K562 (cell line): ENCODE measurements at regions not wholly inside any gene's neighbourhood (a gene's known extent, or its start where the extent isn't known, plus 50 kb on each side); places are given as distances from the start of the nearest gene placed in this dataset.

ENCODE experiments used
- CAMTA2 ChIP-seq: fragments of 250-450 bp; sonication (Bioruptor Pico); conservative IDR thresholded peaks from 2 replicates; pipeline ENCODE4 v1.5.1; 2022
- CBX3 ChIP-seq, 2 experiments: IDR thresholded peaks; 1 replicate in 1 of 2; 2 replicates in 1 of 2; pipeline ENCODE4 v1.6.1; 2012; ENCODE audit warnings: inconsistent platforms in 2 of 2, low read length in 2 of 2, borderline replicate concordance in 1 of 2, control low read depth in 1 of 2
- ETV5 ChIP-seq: sonication (generic); formaldehyde crosslinking; IDR thresholded peaks from 2 replicates; pipeline ENCODE4 v1.4.0; 2020; ENCODE audit warnings: low read depth, mild to moderate bottlenecking, missing genetic modification reagents
- FOSL1 ChIP-seq: fragments of 200-800 bp; sonication (Bioruptor generic); conservative IDR thresholded peaks from 2 replicates; pipeline ENCODE4 v1.6.1; 2016; ENCODE audit warnings: missing genetic modification characterization, missing compliant biosample characterization
- MIER1 ChIP-seq: fragments of 450-650 bp; IDR thresholded peaks from 2 replicates; pipeline ENCODE4 v1.6.1; 2016; ENCODE audit warnings: antibody characterized with exemption, mild to moderate bottlenecking, low read depth
- NR1H2 ChIP-seq: sonication (generic); formaldehyde crosslinking; IDR thresholded peaks from 2 replicates; pipeline ENCODE4 v1.4.0; 2020; ENCODE audit warnings: mild to moderate bottlenecking, missing genetic modification reagents
- PURB ChIP-seq: sonication (generic); formaldehyde crosslinking; IDR thresholded peaks from 2 replicates; pipeline ENCODE4 v1.9.0; 2021; ENCODE audit warnings: low read depth, mild to moderate bottlenecking, missing genetic modification reagents
- TBL1XR1 ChIP-seq, 2 experiments: IDR thresholded peaks; 2 replicates each; pipeline ENCODE4 v1.6.1; 2012; ENCODE audit warnings: improper control_type of control experiment in 2 of 2, low read length in 2 of 2, mild to moderate bottlenecking in 1 of 2
- ZNF253 ChIP-seq: fragments of 250-450 bp; sonication (Bioruptor Pico); conservative IDR thresholded peaks from 2 replicates; pipeline ENCODE4 v1.6.1; 2021; ENCODE audit warnings: mild to moderate bottlenecking
- ZNF324 ChIP-seq: fragments of 250-450 bp; sonication (Bioruptor Pico); IDR thresholded peaks from 2 replicates; pipeline ENCODE4 v1.4.0; 2020; ENCODE audit warnings: mild to moderate bottlenecking
- ZNF354B ChIP-seq: fragments of 250-450 bp; sonication (Bioruptor Pico); IDR thresholded peaks from 2 replicates; pipeline ENCODE4 v1.4.0; 2020
- TF ChIP-seq, protein P1 (sequence below): IDR thresholded peaks from 3 replicates; pipeline ENCODE4 v1.6.1; 2011; ENCODE audit warnings: borderline replicate concordance, mild to moderate bottlenecking; ENCODE audit not compliant: insufficient read length, insufficient read depth
- TF ChIP-seq, protein P2 (sequence below): fragments of 200-800 bp; sonication (Bioruptor generic); IDR thresholded peaks from 2 replicates; pipeline ENCODE4 v1.6.1; 2016; ENCODE audit warnings: missing genetic modification characterization, missing compliant biosample characterization
- TF ChIP-seq, protein P3 (sequence below): sonication (generic); formaldehyde crosslinking; IDR thresholded peaks from 2 replicates; pipeline ENCODE4 v1.8.1; 2023; ENCODE audit warnings: missing genetic modification reagents, mild to moderate bottlenecking, borderline replicate concordance

DNA sequence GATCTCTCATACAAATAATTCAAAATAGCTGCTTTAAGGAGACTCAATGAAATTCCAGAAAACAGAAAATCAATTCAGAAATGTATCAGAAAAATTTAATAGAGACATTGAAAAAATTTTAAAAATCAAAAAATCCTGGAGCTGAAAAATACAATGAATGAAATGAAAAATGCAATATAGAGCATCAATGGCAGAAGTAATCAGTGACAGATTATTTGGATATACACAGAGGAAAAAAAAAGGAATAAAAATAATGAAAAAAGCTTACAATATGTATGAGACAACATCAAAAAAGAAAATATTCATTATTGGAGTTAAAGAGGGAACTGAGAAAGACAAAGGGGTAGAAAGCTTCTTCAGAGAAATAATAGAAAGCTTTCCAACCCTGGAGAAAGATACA is 122.9 kb upstream of the KLF14 start (continued):
- TF ChIP-seq, protein P1, sequence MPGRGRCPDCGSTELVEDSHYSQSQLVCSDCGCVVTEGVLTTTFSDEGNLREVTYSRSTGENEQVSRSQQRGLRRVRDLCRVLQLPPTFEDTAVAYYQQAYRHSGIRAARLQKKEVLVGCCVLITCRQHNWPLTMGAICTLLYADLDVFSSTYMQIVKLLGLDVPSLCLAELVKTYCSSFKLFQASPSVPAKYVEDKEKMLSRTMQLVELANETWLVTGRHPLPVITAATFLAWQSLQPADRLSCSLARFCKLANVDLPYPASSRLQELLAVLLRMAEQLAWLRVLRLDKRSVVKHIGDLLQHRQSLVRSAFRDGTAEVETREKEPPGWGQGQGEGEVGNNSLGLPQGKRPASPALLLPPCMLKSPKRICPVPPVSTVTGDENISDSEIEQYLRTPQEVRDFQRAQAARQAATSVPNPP, result no peak
- no peak for TF ChIP-seq CAMTA2 (CRISPR knock-in tag)
- no peak for TF ChIP-seq PURB (CRISPR knock-in tag)
- TF ChIP-seq TBL1XR1 (IDR thresholded peaks at IDR 0.05; ENCODE audit: low read length in 2 of 2), result no peak
- no peak for TF ChIP-seq NR1H2 (CRISPR knock-in tag)
- no peak for TF ChIP-seq ZNF253 (CRISPR knock-in tag)
- TF ChIP-seq, protein P2, sequence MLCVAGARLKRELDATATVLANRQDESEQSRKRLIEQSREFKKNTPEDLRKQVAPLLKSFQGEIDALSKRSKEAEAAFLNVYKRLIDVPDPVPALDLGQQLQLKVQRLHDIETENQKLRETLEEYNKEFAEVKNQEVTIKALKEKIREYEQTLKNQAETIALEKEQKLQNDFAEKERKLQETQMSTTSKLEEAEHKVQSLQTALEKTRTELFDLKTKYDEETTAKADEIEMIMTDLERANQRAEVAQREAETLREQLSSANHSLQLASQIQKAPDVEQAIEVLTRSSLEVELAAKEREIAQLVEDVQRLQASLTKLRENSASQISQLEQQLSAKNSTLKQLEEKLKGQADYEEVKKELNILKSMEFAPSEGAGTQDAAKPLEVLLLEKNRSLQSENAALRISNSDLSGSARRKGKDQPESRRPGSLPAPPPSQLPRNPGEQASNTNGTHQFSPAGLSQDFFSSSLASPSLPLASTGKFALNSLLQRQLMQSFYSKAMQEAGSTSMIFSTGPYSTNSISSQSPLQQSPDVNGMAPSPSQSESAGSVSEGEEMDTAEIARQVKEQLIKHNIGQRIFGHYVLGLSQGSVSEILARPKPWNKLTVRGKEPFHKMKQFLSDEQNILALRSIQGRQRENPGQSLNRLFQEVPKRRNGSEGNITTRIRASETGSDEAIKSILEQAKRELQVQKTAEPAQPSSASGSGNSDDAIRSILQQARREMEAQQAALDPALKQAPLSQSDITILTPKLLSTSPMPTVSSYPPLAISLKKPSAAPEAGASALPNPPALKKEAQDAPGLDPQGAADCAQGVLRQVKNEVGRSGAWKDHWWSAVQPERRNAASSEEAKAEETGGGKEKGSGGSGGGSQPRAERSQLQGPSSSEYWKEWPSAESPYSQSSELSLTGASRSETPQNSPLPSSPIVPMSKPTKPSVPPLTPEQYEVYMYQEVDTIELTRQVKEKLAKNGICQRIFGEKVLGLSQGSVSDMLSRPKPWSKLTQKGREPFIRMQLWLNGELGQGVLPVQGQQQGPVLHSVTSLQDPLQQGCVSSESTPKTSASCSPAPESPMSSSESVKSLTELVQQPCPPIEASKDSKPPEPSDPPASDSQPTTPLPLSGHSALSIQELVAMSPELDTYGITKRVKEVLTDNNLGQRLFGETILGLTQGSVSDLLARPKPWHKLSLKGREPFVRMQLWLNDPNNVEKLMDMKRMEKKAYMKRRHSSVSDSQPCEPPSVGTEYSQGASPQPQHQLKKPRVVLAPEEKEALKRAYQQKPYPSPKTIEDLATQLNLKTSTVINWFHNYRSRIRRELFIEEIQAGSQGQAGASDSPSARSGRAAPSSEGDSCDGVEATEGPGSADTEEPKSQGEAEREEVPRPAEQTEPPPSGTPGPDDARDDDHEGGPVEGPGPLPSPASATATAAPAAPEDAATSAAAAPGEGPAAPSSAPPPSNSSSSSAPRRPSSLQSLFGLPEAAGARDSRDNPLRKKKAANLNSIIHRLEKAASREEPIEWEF (CRISPR knock-in tag), result no peak
- TF ChIP-seq ZNF354B (CRISPR knock-in tag), result no peak
- peak in 1 of 2 experiments; percentile 95; a peak in 2 of 3 replicates for TF ChIP-seq CBX3 (IDR thresholded peaks at IDR 0.05; ENCODE audit: borderline replicate concordance in 1 of 2, low read length in 2 of 2)
- no peak for TF ChIP-seq ETV5 (CRISPR knock-in tag)
- TF ChIP-seq FOSL1 (tag), result no peak
- TF ChIP-seq, protein P3, sequence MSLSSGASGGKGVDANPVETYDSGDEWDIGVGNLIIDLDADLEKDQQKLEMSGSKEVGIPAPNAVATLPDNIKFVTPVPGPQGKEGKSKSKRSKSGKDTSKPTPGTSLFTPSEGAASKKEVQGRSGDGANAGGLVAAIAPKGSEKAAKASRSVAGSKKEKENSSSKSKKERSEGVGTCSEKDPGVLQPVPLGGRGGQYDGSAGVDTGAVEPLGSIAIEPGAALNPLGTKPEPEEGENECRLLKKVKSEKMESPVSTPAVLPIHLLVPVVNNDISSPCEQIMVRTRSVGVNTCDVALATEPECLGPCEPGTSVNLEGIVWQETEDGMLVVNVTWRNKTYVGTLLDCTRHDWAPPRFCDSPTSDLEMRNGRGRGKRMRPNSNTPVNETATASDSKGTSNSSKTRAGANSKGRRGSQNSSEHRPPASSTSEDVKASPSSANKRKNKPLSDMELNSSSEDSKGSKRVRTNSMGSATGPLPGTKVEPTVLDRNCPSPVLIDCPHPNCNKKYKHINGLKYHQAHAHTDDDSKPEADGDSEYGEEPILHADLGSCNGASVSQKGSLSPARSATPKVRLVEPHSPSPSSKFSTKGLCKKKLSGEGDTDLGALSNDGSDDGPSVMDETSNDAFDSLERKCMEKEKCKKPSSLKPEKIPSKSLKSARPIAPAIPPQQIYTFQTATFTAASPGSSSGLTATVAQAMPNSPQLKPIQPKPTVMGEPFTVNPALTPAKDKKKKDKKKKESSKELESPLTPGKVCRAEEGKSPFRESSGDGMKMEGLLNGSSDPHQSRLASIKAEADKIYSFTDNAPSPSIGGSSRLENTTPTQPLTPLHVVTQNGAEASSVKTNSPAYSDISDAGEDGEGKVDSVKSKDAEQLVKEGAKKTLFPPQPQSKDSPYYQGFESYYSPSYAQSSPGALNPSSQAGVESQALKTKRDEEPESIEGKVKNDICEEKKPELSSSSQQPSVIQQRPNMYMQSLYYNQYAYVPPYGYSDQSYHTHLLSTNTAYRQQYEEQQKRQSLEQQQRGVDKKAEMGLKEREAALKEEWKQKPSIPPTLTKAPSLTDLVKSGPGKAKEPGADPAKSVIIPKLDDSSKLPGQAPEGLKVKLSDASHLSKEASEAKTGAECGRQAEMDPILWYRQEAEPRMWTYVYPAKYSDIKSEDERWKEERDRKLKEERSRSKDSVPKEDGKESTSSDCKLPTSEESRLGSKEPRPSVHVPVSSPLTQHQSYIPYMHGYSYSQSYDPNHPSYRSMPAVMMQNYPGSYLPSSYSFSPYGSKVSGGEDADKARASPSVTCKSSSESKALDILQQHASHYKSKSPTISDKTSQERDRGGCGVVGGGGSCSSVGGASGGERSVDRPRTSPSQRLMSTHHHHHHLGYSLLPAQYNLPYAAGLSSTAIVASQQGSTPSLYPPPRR (CRISPR knock-in tag), result no peak
- TF ChIP-seq ZNF324 (CRISPR knock-in tag), result no peak
- peak; percentile 44; the same call in 1 of the 2 replicates for TF ChIP-seq MIER1
